PFSK-1 (cell line): ENCODE measurements at regions not wholly inside any gene's neighbourhood (a gene's known extent, or its start where the extent isn't known, plus 50 kb on each side); places are given as distances from the start of the nearest gene placed in this dataset.

Experiments
- SIN3A ChIP-seq: IDR thresholded peaks from 2 replicates; pipeline ENCODE4 v1.6.1; 2012; ENCODE audit warnings: mild to moderate bottlenecking, low read length, moderate library complexity, borderline replicate concordance; ENCODE audit not compliant: insufficient read depth
- TAF1 ChIP-seq: IDR thresholded peaks from 2 replicates; pipeline ENCODE4 v1.6.1; 2012; ENCODE audit warnings: low read length, control low read depth, borderline replicate concordance; ENCODE audit not compliant: insufficient read depth
- TF ChIP-seq, protein P1 (sequence below), 2 experiments: IDR thresholded peaks; 2 replicates each; pipeline versions ENCODE4 v1.6.1 to v1.8.0; 2011 to 2012; ENCODE audit warnings: low read depth in 2 of 2, low read length in 2 of 2, control low read depth in 1 of 2, inconsistent platforms in 1 of 2, mild to moderate bottlenecking in 1 of 2, moderate library complexity in 1 of 2; ENCODE audit not compliant: insufficient read depth in 1 of 2

DNA sequence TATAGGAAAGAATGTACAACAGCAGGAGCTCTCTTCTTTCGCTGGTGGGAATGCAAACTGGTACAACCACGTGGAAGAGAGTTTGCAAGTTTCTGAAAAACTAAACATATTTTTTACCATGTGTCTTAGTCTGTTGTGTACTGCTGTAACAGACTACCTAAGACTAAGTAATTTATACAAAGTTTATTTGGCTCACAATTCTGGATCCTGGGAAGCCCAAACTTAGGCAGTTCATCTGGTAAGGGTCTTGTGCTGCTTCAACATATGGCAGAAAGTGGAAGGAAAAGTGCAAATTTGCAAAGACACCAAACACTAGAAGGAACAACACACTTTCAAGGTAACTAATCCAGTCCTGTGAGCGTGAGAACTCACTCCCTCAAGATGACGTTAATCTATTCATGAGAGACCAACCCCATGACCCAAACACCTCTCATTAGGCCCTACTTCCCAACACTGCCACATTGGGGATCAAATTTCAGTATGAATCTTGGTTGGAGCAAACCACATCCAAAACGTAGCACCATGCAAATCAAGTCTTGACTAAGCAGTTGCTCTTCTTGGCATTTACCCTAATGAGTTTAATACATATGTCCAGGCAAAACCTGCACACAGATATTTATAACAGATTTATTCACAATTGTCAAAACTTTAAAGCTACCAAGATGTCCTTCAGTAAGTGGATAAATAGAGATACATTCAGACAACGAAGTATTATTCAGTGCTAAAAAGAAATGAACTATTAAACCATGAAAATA is 481.9 kb upstream of the FOXG1 start:
- TF ChIP-seq, protein P1, sequence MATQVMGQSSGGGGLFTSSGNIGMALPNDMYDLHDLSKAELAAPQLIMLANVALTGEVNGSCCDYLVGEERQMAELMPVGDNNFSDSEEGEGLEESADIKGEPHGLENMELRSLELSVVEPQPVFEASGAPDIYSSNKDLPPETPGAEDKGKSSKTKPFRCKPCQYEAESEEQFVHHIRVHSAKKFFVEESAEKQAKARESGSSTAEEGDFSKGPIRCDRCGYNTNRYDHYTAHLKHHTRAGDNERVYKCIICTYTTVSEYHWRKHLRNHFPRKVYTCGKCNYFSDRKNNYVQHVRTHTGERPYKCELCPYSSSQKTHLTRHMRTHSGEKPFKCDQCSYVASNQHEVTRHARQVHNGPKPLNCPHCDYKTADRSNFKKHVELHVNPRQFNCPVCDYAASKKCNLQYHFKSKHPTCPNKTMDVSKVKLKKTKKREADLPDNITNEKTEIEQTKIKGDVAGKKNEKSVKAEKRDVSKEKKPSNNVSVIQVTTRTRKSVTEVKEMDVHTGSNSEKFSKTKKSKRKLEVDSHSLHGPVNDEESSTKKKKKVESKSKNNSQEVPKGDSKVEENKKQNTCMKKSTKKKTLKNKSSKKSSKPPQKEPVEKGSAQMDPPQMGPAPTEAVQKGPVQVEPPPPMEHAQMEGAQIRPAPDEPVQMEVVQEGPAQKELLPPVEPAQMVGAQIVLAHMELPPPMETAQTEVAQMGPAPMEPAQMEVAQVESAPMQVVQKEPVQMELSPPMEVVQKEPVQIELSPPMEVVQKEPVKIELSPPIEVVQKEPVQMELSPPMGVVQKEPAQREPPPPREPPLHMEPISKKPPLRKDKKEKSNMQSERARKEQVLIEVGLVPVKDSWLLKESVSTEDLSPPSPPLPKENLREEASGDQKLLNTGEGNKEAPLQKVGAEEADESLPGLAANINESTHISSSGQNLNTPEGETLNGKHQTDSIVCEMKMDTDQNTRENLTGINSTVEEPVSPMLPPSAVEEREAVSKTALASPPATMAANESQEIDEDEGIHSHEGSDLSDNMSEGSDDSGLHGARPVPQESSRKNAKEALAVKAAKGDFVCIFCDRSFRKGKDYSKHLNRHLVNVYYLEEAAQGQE (IDR thresholded peaks at IDR 0.05; ENCODE audit: insufficient read depth in 1 of 2, low read depth in 2 of 2, low read length in 2 of 2): no peak
- TF ChIP-seq SIN3A (no peak), TAF1 (no peak)
